ENCODE measurements at regions not wholly inside any gene's neighbourhood (a gene's known extent, or its start where the extent isn't known, plus 50 kb on each side); places are given as distances from the start of the nearest gene placed in this dataset.

GRCh38 chr5:54876976-54877375, 108.4 kb downstream of the ESM1 start:
- TF ChIP-seq CTCF (conservative IDR thresholded peaks at IDR 0.05; ENCODE audit: low read length): no peak
- TF ChIP-seq EZH2phosphoT487 (IDR thresholded peaks at IDR 0.05; ENCODE audit: borderline replicate concordance, low read depth, low read length): no peak
